ENCODE measurements at regions not wholly inside any gene's neighbourhood (a gene's known extent, or its start where the extent isn't known, plus 50 kb on each side); places are given as distances from the start of the nearest gene placed in this dataset.

GRCh38 chr12:116455540-116456329 lies 103.4 kb upstream of the MAP1LC3B2 start:
- DNase-seq (ENCODE audit: low read depth, low spot score), result no peak

GRCh38 chr12:116456330-116457082 lies 102.7 kb upstream of the MAP1LC3B2 start:
- no peak for DNase-seq (ENCODE audit: low read depth, low spot score)

GRCh38 chr12:116458492-116458891 lies 100.7 kb upstream of the MAP1LC3B2 start:
- DNase-seq (ENCODE audit: low read depth, low spot score), result no peak

- DNase-seq (ENCODE audit: low read depth, low spot score), result no peak
These were observed 99.9 kb upstream of the MAP1LC3B2 start for GRCh38 chr12:116459011-116459875.

- no peak for DNase-seq (ENCODE audit: low read depth, low spot score)
These were observed 99.1 kb upstream of the MAP1LC3B2 start for GRCh38 chr12:116459916-116460663.

GRCh38 chr12:116461060-116461459 lies 98.1 kb upstream of the MAP1LC3B2 start:
- no peak for DNase-seq (ENCODE audit: low read depth, low spot score)

- no peak for DNase-seq (ENCODE audit: low read depth, low spot score)
These were observed 95.8 kb upstream of the MAP1LC3B2 start for GRCh38 chr12:116463366-116463765.

GRCh38 chr12:116465407-116465806 lies 93.8 kb upstream of the MAP1LC3B2 start:
- DNase-seq (ENCODE audit: low read depth, low spot score), result no peak

DNA sequence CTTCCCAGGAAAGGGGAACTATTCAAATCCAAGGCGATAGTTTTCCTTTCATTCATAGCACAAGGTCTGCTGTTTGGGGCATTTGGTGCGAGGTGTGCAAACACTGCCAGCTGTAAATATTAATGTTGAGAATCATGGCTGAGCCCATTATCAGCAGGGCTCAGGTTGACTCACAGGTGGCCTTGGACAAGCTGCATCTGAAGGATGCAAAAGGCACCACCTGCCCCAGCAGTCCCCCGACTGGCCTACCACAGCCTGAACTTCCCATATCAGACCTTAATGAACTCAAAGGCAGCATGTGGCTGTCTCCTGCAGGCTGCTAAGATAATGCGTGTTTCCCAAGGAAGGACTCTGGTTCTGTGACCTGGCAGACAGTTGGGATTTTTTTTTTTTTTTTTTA lies 93.3 kb upstream of the MAP1LC3B2 start:
- DNase-seq (ENCODE audit: low read depth, low spot score), result no peak

GRCh38 chr12:116466536-116466935 lies 92.6 kb upstream of the MAP1LC3B2 start:
- no peak for DNase-seq (ENCODE audit: low read depth, low spot score)

DNA sequence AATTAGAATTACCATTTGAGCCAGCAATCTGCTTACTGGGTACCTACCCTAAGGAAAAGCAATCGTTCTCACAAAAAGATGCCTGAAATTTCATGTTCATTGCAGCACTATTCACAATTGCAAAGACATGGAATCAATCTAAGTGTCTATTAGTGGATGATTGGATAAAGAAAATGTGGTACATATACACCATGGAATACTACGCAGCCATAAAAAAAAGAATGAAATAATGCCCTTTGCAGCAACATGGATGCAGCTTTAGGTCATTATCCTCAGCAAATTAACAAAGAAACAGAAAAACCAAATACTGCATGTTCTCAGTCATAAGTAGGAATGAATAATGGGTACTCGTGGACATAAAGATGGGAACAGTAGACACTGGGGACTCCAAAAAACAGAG lies 89.8 kb upstream of the MAP1LC3B2 start:
- no peak for DNase-seq (ENCODE audit: low read depth, low spot score)

DNA sequence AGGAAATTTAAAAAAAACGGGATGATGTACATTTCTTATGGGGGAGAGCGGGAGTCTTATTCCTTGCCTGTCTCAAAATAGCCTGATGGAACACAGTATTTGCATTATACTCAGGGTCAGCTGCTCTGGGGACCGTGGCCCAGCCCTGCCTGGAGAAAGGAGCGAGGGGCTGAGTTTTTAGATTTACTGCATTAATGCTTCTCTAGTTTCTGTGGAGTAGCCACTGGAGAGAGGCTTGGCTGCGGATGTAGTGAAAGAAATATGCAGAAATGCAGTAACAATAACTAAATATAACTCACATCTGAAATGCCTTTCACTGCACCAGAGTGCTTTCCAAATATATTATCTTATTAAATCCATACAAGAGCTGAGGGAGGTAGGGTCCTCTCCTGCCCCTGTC lies 87.6 kb upstream of the MAP1LC3B2 start:
- DNase-seq (ENCODE audit: low read depth, low spot score), result no peak

- DNase-seq (ENCODE audit: low read depth, low spot score), result no peak
These were observed 87.0 kb upstream of the MAP1LC3B2 start for GRCh38 chr12:116472193-116472592.

DNA sequence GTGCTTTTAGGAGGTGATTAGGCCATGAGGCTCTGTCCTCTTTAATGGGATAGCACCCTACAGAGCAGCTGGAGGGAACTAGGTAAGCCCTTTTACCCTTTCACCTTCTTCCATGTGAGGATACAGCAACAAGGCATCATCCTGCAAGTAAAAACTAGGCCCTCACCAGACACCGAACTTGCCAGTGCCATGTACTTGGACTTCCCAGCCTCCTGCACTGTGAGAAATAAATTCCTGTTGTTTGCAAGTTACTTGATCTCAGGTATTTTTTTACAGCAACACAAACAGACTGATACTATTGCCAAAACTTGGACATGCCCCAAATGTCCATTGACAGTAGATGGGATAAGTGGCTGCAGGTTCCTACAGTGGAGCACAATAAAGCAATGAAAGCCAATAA lies 85.8 kb upstream of the MAP1LC3B2 start:
- no peak for DNase-seq (ENCODE audit: low read depth, low spot score)

- DNase-seq (ENCODE audit: low read depth, low spot score), result no peak
These were observed 84.8 kb upstream of the MAP1LC3B2 start for GRCh38 chr12:116474331-116474730.

DNA sequence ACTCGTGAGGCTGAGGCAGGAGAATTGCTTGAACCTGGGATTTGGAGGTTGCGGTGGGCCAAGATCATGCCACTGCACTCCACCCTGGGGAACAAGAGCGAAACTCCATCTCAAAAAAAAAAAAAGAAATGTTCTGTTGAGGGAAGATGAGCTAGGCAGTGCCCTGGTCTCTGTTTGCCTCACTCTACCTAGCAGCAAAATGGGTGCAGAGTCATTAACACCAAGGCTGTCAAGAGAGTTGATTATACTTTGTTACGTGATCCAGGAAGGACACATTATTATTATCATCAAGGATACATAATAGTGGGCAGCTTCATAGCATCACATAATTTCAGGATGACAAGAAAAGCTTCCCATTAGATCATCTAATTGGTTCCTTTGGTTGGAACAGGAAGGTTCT lies 84.3 kb upstream of the MAP1LC3B2 start:
- DNase-seq (ENCODE audit: low read depth, low spot score), result no peak

- no peak for DNase-seq (ENCODE audit: low read depth, low spot score)
These were observed 82.9 kb upstream of the MAP1LC3B2 start for GRCh38 chr12:116476227-116476822.

- DNase-seq (ENCODE audit: low read depth, low spot score), result no peak
These were observed 80.9 kb upstream of the MAP1LC3B2 start for GRCh38 chr12:116478243-116478773.

- DNase-seq (ENCODE audit: low read depth, low spot score), result no peak
These were observed 78.9 kb upstream of the MAP1LC3B2 start for GRCh38 chr12:116480210-116480810.

GRCh38 chr12:116481726-116482125 lies 77.5 kb upstream of the MAP1LC3B2 start:
- DNase-seq (ENCODE audit: low read depth, low spot score), result no peak
